ENCODE measurements at regions not wholly inside any gene's neighbourhood (a gene's known extent, or its start where the extent isn't known, plus 50 kb on each side); places are given as distances from the start of the nearest gene placed in this dataset.

DNA sequence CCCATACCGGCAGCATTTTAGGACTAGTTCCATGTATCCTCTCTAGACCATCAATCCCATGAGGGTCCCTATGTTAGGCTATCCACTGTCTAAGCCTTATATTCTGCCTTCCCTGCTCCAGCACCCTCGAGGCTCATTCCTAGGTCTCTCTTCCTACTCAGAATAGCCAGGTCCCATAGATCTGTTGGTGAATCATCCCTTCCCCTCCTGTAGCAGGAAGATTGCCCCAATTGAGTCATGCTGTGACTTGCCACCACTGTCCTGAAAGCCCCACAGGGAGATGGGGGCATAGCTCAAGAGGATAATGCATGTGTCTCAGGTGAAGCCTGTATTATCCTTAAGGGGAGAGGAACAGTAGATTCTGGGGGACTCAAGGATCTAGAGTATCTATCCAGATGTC, 143.1 kb upstream of the MOCS1 start:
- peaks cover 10% of the 10 kb centered on the region for H3K27me3 ChIP-seq (replicated peaks; ENCODE audit: insufficient read depth, low read depth, low read length, poor library complexity)
- TF ChIP-seq EZH2 (IDR thresholded peaks at IDR 0.05; ENCODE audit: borderline replicate concordance, low read depth, low read length, poor library complexity, severe bottlenecking), result no peak
- TF ChIP-seq, protein P1, sequence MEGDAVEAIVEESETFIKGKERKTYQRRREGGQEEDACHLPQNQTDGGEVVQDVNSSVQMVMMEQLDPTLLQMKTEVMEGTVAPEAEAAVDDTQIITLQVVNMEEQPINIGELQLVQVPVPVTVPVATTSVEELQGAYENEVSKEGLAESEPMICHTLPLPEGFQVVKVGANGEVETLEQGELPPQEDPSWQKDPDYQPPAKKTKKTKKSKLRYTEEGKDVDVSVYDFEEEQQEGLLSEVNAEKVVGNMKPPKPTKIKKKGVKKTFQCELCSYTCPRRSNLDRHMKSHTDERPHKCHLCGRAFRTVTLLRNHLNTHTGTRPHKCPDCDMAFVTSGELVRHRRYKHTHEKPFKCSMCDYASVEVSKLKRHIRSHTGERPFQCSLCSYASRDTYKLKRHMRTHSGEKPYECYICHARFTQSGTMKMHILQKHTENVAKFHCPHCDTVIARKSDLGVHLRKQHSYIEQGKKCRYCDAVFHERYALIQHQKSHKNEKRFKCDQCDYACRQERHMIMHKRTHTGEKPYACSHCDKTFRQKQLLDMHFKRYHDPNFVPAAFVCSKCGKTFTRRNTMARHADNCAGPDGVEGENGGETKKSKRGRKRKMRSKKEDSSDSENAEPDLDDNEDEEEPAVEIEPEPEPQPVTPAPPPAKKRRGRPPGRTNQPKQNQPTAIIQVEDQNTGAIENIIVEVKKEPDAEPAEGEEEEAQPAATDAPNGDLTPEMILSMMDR (conservative IDR thresholded peaks at IDR 0.05; ENCODE audit: low read depth, low read length), result no peak
- H3K36me3 ChIP-seq (ENCODE audit: insufficient read depth, low read length, poor library complexity, severe bottlenecking), result no peaks in the 10 kb centered on the region
- no peak overlapping the region for H3K4me3 ChIP-seq (ENCODE audit: low read depth, low read length, poor library complexity, severe bottlenecking)
- H3K27ac ChIP-seq (ENCODE audit: low read depth, low read length, poor library complexity, severe bottlenecking), result no peak overlapping the region
- BruUV-seq (replicated peaks), result no TSS peak
- DNase-seq (ENCODE audit: low spot score), result no peak
- H3K9me3 ChIP-seq (ENCODE audit: low read depth, low read length, poor library complexity, severe bottlenecking), result no peaks in the 10 kb centered on the region
- POLR2A ChIA-PET (ENCODE audit: low non-redundant PET), result no interaction called here
- CTCF ChIA-PET, result no interaction called here
- intact Hi-C loops (cut with micrococcal nuclease; ENCODE audit: unreplicated experiment), result no loop called here
- no peaks in the 10 kb centered on the region for H3K4me1 ChIP-seq (ENCODE audit: insufficient read depth, low read length, poor library complexity, severe bottlenecking)

DNA sequence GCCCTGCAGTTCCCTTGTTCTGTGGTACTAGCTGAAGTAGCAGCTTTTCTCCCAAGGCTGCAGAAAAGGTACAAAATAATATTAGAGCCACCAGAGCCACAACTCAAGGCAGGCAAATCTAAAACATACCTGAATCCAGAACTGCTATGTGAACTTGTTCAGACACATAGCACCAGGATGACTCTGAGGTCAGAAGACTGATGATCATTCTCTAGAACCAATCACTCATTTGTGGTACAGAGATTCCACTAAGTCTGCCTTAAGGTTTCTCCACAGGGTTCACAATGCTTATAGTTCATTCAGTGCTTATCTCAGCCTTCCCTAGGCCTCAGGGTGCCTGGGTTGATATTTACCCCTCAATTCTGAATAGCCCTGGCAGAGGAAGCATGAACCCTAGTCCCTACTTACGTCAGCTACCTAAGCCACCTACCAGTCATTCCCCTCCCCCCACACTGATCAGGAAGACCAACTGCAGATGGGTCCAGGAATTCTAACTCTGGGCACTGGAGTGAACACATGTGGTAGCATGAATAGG, 140.9 kb upstream of the MOCS1 start:
- POLR2A ChIA-PET (ENCODE audit: low non-redundant PET), result no interaction called here
- Histone ChIP-seq H3K4me3 (ENCODE audit: low read depth, low read length, poor library complexity, severe bottlenecking) (no peak overlapping the region), H3K27ac (ENCODE audit: low read depth, low read length, poor library complexity, severe bottlenecking) (no peak overlapping the region), H3K36me3 (ENCODE audit: insufficient read depth, low read length, poor library complexity, severe bottlenecking) (no peaks in the 10 kb centered on the region), H3K27me3 (replicated peaks; ENCODE audit: insufficient read depth, low read depth, low read length, poor library complexity) (peaks cover 10% of the 10 kb centered on the region), H3K9me3 (ENCODE audit: low read depth, low read length, poor library complexity, severe bottlenecking) (no peaks in the 10 kb centered on the region), H3K4me1 (ENCODE audit: insufficient read depth, low read length, poor library complexity, severe bottlenecking) (no peaks in the 10 kb centered on the region)
- CTCF ChIA-PET, result no interaction called here
- intact Hi-C loops (cut with micrococcal nuclease; ENCODE audit: unreplicated experiment), result no loop called here
- BruUV-seq (replicated peaks), result no TSS peak
- DNase-seq (ENCODE audit: low spot score), result no peak
- TF ChIP-seq, protein P1 (conservative IDR thresholded peaks at IDR 0.05; ENCODE audit: low read depth, low read length), result no peak
- no peak for TF ChIP-seq EZH2 (IDR thresholded peaks at IDR 0.05; ENCODE audit: borderline replicate concordance, low read depth, low read length, poor library complexity, severe bottlenecking)

- BruUV-seq (replicated peaks), result no TSS peak
- DNase-seq (ENCODE audit: low spot score), result no peak
- intact Hi-C loops (cut with micrococcal nuclease; ENCODE audit: unreplicated experiment), result no loop called here
- TF ChIP-seq, protein P1 (conservative IDR thresholded peaks at IDR 0.05; ENCODE audit: low read depth, low read length), result no peak
- no peak for TF ChIP-seq EZH2 (IDR thresholded peaks at IDR 0.05; ENCODE audit: borderline replicate concordance, low read depth, low read length, poor library complexity, severe bottlenecking)
- H3K27me3 ChIP-seq (replicated peaks; ENCODE audit: insufficient read depth, low read depth, low read length, poor library complexity), result peaks cover 10% of the 10 kb centered on the region
- no peaks in the 10 kb centered on the region for H3K9me3 ChIP-seq (ENCODE audit: low read depth, low read length, poor library complexity, severe bottlenecking)
- H3K4me1 ChIP-seq (ENCODE audit: insufficient read depth, low read length, poor library complexity, severe bottlenecking), result no peaks in the 10 kb centered on the region
- ChIA-PET CTCF (no interaction called here), POLR2A (ENCODE audit: low non-redundant PET) (no interaction called here)
- no peak overlapping the region for H3K27ac ChIP-seq (ENCODE audit: low read depth, low read length, poor library complexity, severe bottlenecking)
- no peaks in the 10 kb centered on the region for H3K36me3 ChIP-seq (ENCODE audit: insufficient read depth, low read length, poor library complexity, severe bottlenecking)
- H3K4me3 ChIP-seq (ENCODE audit: low read depth, low read length, poor library complexity, severe bottlenecking), result no peak overlapping the region
Measured at GRCh38 chr6:40074306-40075055, 140.2 kb upstream of the MOCS1 start.

Data from A673 (cell line).